ENCODE measurements at regions not wholly inside any gene's neighbourhood (a gene's known extent, or its start where the extent isn't known, plus 50 kb on each side); places are given as distances from the start of the nearest gene placed in this dataset.

DNA sequence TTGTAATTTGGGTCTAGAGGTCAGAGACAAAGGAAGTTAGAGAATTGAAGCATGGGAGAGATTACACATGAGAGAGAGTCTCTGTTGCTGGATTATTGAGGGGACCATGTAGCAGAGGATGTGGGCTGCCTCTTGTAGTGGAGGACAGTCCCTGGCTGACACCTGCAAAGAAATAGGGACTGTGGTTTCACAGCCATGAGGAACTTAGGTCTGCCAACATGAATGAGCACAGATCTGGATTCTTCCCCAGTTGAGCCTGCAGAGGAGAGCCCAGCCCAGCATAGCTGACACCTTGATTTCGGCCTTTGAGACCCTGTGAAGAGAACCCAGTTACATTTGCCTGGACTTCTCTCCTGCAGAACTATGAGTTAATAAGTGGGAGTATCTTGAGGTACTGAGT is 179.5 kb upstream of the TWIST2 start:
- 38% methylated on average over 1 of the region's 1 CpG for WGBS (ENCODE audit: insufficient coverage, low coverage, low lambda C conversion rate, missing lambda C conversion rate)
- Histone ChIP-seq H3K36me3 (no peaks in the 10 kb centered on the region), H3K4me1 (no peaks in the 10 kb centered on the region), H3K27ac (no peak overlapping the region), H3K4me3 (no peak overlapping the region), H3K9me3 (no peaks in the 10 kb centered on the region), H3K27me3 (no peaks in the 10 kb centered on the region)
- intact Hi-C loops (cut with DNase I), result no loop called here
- no peak for DNase-seq
- no peak for TF ChIP-seq POLR2A (IDR thresholded peaks at IDR 0.05)
- TF ChIP-seq CTCF (IDR thresholded peaks at IDR 0.05), result no peak
- ATAC-seq, result no peak

DNA sequence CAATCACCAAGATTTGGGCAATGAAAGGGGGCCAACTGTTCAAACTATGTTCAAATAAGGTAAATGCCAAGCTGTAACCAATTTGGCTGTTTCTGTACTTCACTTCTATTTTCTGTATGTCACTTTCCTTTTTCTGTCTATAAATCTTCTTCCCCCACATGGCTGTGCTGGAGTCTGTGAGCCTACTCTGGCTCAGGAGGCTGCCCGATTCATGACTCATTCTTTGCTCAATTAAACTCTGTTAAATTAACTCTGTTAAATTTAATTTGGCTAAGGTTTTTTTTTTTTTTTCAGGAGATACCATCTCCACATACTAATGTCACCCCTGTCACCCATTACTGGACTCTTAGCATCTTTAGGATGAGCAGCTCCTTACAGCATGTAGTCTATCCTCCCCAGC is 178.8 kb upstream of the TWIST2 start:
- H3K27me3 ChIP-seq, result no peaks in the 10 kb centered on the region
- 91% methylated on average over 1 of the region's 1 CpG for WGBS (ENCODE audit: insufficient coverage, low coverage, low lambda C conversion rate, missing lambda C conversion rate)

DNA sequence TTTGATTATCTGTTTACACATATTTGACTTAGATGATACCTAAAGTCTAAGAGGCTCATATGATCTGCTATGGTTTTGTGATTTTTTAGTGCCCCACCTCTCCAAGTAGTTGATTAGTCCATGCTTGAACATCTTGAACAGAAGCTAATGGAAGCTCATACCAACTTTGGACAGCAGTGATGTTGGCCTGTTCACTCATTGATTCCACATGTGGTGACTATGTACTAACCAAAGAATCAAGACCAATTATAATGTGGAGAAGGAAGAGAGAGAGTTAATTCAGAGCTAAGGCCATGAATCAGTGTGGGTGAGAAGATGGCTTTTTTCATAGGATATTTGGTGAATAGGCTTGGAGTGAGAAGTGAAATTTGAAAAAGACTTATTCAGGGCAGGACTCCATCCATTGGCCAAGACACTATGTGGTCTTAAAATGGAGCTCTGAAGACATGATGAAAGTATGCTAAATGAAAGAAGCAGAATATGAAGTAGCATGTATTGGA is 178.3 kb upstream of the TWIST2 start:
- DNase-seq (no peak), ATAC-seq (no peak)
- intact Hi-C loops (cut with DNase I), result no loop called here
- no peak overlapping the region for H3K27ac ChIP-seq
- H3K4me3 ChIP-seq, result no peak overlapping the region
- no peaks in the 10 kb centered on the region for H3K36me3 ChIP-seq
- TF ChIP-seq POLR2A (IDR thresholded peaks at IDR 0.05), result no peak
- no peak for TF ChIP-seq CTCF (IDR thresholded peaks at IDR 0.05)
- no peaks in the 10 kb centered on the region for H3K4me1 ChIP-seq
- no peaks in the 10 kb centered on the region for H3K27me3 ChIP-seq
- H3K9me3 ChIP-seq, result no peaks in the 10 kb centered on the region

More for the DNA sequence above, 178.8 kb upstream of the TWIST2 start:
- Histone ChIP-seq H3K9me3 (no peaks in the 10 kb centered on the region), H3K27ac (no peak overlapping the region), H3K4me3 (no peak overlapping the region), H3K36me3 (no peaks in the 10 kb centered on the region), H3K4me1 (no peaks in the 10 kb centered on the region)
- ATAC-seq (no peak), DNase-seq (no peak)
- intact Hi-C loops (cut with DNase I), result no loop called here
- TF ChIP-seq POLR2A (IDR thresholded peaks at IDR 0.05) (no peak), CTCF (IDR thresholded peaks at IDR 0.05) (no peak)

DNA sequence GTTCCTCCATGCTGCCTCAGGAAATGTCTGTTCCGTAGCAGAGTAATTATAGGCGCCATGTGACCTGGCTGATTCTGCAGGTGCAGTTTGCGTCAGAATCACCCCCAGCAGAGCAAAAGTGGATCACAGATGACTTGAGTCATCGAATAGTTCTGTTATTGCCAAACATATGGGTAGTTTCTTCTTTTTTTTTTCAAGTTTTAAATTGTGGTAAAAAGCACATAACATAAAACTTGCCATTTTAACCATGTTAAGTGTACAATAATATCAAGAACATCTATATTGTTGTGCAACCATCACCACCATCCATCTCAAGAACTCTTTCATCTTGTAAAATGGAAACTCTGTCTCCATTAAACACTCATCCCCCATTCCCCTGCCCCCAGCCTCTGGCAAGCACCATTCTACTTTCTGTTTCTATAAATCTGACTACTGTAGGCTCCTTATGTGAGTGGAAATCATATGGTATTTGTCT is 177.7 kb upstream of the TWIST2 start:
- WGBS (ENCODE audit: insufficient coverage, low coverage, low lambda C conversion rate, missing lambda C conversion rate), result 52% methylated on average over 4 of the region's 4 CpGs
- TF ChIP-seq CTCF (IDR thresholded peaks at IDR 0.05) (no peak), POLR2A (IDR thresholded peaks at IDR 0.05) (no peak)
- intact Hi-C loops (cut with DNase I), result no loop called here

DNA sequence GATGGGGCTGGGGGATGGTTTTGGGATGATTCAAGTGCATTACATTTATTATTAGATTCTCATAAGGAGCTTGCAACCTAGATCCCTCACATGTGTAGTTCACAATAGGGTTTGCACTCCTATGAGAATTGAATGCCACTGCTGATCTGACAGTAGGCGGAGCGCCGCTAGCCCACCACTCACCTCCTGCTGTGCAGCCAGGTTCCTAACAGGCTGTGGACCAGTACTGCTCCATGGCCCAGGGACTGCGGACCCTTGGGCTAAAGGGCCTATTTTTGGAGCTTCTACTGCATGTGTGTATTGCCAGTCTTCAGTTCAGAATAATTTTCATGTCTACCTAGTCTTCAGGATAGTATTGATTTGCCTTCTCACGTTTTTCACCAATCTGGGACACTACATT is 165.3 kb upstream of the TWIST2 start:
- DNase-seq (no peak), ATAC-seq (no peak)
- intact Hi-C loops (cut with DNase I), result no loop called here
- H3K27ac ChIP-seq, result no peak overlapping the region
- WGBS (ENCODE audit: insufficient coverage, low coverage, low lambda C conversion rate, missing lambda C conversion rate), result 50% methylated on average over 2 of the region's 5 CpGs
- TF ChIP-seq CTCF (IDR thresholded peaks at IDR 0.05) (no peak), POLR2A (IDR thresholded peaks at IDR 0.05) (no peak)
- no peaks in the 10 kb centered on the region for H3K9me3 ChIP-seq
- no peaks in the 10 kb centered on the region for H3K27me3 ChIP-seq
- no peaks in the 10 kb centered on the region for H3K36me3 ChIP-seq
- H3K4me1 ChIP-seq, result no peaks in the 10 kb centered on the region
- no peak overlapping the region for H3K4me3 ChIP-seq

More for the DNA sequence above, 177.7 kb upstream of the TWIST2 start:
- H3K27ac ChIP-seq, result no peak overlapping the region
- ATAC-seq (no peak), DNase-seq (no peak)
- no peaks in the 10 kb centered on the region for H3K27me3 ChIP-seq
- no peak overlapping the region for H3K4me3 ChIP-seq
- no peaks in the 10 kb centered on the region for H3K4me1 ChIP-seq
- H3K9me3 ChIP-seq, result no peaks in the 10 kb centered on the region
- H3K36me3 ChIP-seq, result no peaks in the 10 kb centered on the region
